BE2C (cell line): ENCODE measurements at regions not wholly inside any gene's neighbourhood (a gene's known extent, or its start where the extent isn't known, plus 50 kb on each side); places are given as distances from the start of the nearest gene placed in this dataset.
"Not testable (repeated sequence)": the region's sequence is repeated elsewhere in the genome, so short reads cannot be mapped to it uniquely, and the experiment has no call there.

Experiments
- DNase-seq: peaks from one replicate; pipeline ENCODE4 v3.0.0-alpha.2; 2020
- H3K27me3 ChIP-seq: fragments of 250-450 bp; sonication (Bioruptor Pico); 2 replicates; pipeline ENCODE4 v1.5.1; 2020; ENCODE audit warnings: mild to moderate bottlenecking
- H3K36me3 ChIP-seq: fragments of 250-450 bp; sonication (Bioruptor Pico); 2 replicates; pipeline ENCODE4 v1.5.1; 2020; ENCODE audit warnings: mild to moderate bottlenecking
- H3K4me1 ChIP-seq: fragments of 250-450 bp; sonication (Bioruptor Pico); 2 replicates; pipeline ENCODE4 v1.5.1; 2020
- H3K4me3 ChIP-seq: 2 replicates; pipeline ENCODE4 v1.5.1; 2011; ENCODE audit warnings: low read depth, low read length
- H3K9me3 ChIP-seq: fragments of 250-450 bp; sonication (Bioruptor Pico); 2 replicates; pipeline ENCODE4 v1.5.1; 2020
- CTCF ChIP-seq: IDR thresholded peaks from 2 replicates; pipeline ENCODE4 v1.5.1; 2012; ENCODE audit warnings: mild to moderate bottlenecking, low read depth, low read length

- no peak overlapping the region for H3K4me3 ChIP-seq
- H3K9me3 ChIP-seq, result no peaks in the 10 kb centered on the region; the same call in 1 of the 2 replicates
- no peak for TF ChIP-seq CTCF
- no peak for DNase-seq
- no peaks in the 10 kb centered on the region for H3K4me1 ChIP-seq
- H3K36me3 ChIP-seq, result no peaks in the 10 kb centered on the region
- H3K27me3 ChIP-seq, result no peaks in the 10 kb centered on the region
Observed at GRCh38 chr1:168408884-168409283, 128.2 kb downstream of the TBX19 start.

GRCh38 chr1:168408539-168408865 is 127.8 kb downstream of the TBX19 start:
- H3K36me3 ChIP-seq, result no peaks in the 10 kb centered on the region
- H3K9me3 ChIP-seq, result no peaks in the 10 kb centered on the region; the same call in 1 of the 2 replicates
- H3K4me3 ChIP-seq, result no peak overlapping the region
- DNase-seq, result no peak
- H3K4me1 ChIP-seq, result no peaks in the 10 kb centered on the region
- no peaks in the 10 kb centered on the region for H3K27me3 ChIP-seq
- TF ChIP-seq CTCF, result no peak

GRCh38 chr1:168407832-168408538 is 127.3 kb downstream of the TBX19 start:
- Histone ChIP-seq H3K36me3 (no peaks in the 10 kb centered on the region), H3K4me3 (no peak overlapping the region), H3K9me3 (no peaks in the 10 kb centered on the region; the same call in 1 of the 2 replicates), H3K27me3 (no peaks in the 10 kb centered on the region), H3K4me1 (no peaks in the 10 kb centered on the region)
- no peak for TF ChIP-seq CTCF
- DNase-seq, result no peak

GRCh38 chr1:168405906-168406549 is 125.4 kb downstream of the TBX19 start:
- no peaks in the 10 kb centered on the region; the same call in 1 of the 2 replicates for H3K4me1 ChIP-seq
- no peaks in the 10 kb centered on the region for H3K27me3 ChIP-seq
- H3K4me3 ChIP-seq, result no peak overlapping the region
- H3K36me3 ChIP-seq, result no peaks in the 10 kb centered on the region
- no peaks in the 10 kb centered on the region; the same call in 1 of the 2 replicates for H3K9me3 ChIP-seq
- TF ChIP-seq CTCF, result no peak
- DNase-seq, result no peak

GRCh38 chr1:168403140-168403539 is 122.5 kb downstream of the TBX19 start:
- H3K27me3 ChIP-seq, result no peaks in the 10 kb centered on the region
- no peaks in the 10 kb centered on the region for H3K36me3 ChIP-seq
- DNase-seq, result no peak
- H3K4me1 ChIP-seq, result peaks cover 7% of the 10 kb centered on the region
- TF ChIP-seq CTCF, result no peak
- H3K9me3 ChIP-seq, result no peaks in the 10 kb centered on the region; the same call in 1 of the 2 replicates
- H3K4me3 ChIP-seq, result no peak overlapping the region

GRCh38 chr1:168402466-168402865 is 121.8 kb downstream of the TBX19 start:
- not testable (repeated sequence) for H3K36me3 ChIP-seq, H3K9me3 ChIP-seq, H3K4me3 ChIP-seq, DNase-seq, H3K4me1 ChIP-seq, H3K27me3 ChIP-seq
